GM23248 (cell line): ENCODE measurements at regions not wholly inside any gene's neighbourhood (a gene's known extent, or its start where the extent isn't known, plus 50 kb on each side); places are given as distances from the start of the nearest gene placed in this dataset.

Experiments used
- DNase-seq: peaks from one replicate; pipeline ENCODE4 v3.0.0-alpha.2; 2015
- H2AFZ ChIP-seq: fragments of 200-600 bp; sonication (generic); 2 replicates; pipeline ENCODE4 v1.6.1; 2016; ENCODE audit warnings: antibody characterized with exemption
- H3F3A ChIP-seq: fragments of 200-600 bp; sonication (generic); 2 replicates; pipeline ENCODE4 v1.6.1; 2016; ENCODE audit warnings: mild to moderate bottlenecking, antibody characterized with exemption, mixed run types; ENCODE audit not compliant: insufficient read depth
- H3K27ac ChIP-seq: fragments of 200-600 bp; sonication (generic); 2 replicates; pipeline ENCODE4 v1.5.1; 2016; ENCODE audit warnings: mild to moderate bottlenecking
- H3K27me3 ChIP-seq: fragments of 200-600 bp; sonication (generic); replicated peaks from 2 replicates; pipeline ENCODE4 v1.6.1; 2016; ENCODE audit warnings: mild to moderate bottlenecking; ENCODE audit not compliant: insufficient read depth
- H3K36me3 ChIP-seq: fragments of 200-600 bp; sonication (generic); 2 replicates; pipeline ENCODE4 v1.6.1; 2016; ENCODE audit warnings: low read depth, mild to moderate bottlenecking
- H3K4me1 ChIP-seq: fragments of 200-600 bp; sonication (generic); 2 replicates; pipeline ENCODE4 v1.6.1; 2016; ENCODE audit warnings: mild to moderate bottlenecking; ENCODE audit not compliant: insufficient read depth
- H3K4me2 ChIP-seq: fragments of 200-600 bp; sonication (generic); one replicate; pipeline ENCODE4 v1.6.1; 2016; ENCODE audit warnings: mild to moderate bottlenecking; ENCODE audit not compliant: unreplicated experiment
- H3K4me3 ChIP-seq: fragments of 200-600 bp; sonication (generic); 2 replicates; pipeline ENCODE4 v1.5.1; 2016; ENCODE audit warnings: mild to moderate bottlenecking
- H3K79me2 ChIP-seq: fragments of 200-600 bp; sonication (generic); 2 replicates; pipeline ENCODE4 v1.6.1; 2016; ENCODE audit warnings: mild to moderate bottlenecking; ENCODE audit not compliant: insufficient read depth
- H3K9ac ChIP-seq: fragments of 200-600 bp; sonication (generic); 2 replicates; pipeline ENCODE4 v1.6.1; 2016; ENCODE audit warnings: mild to moderate bottlenecking
- H3K9me2 ChIP-seq: fragments of 200-600 bp; sonication (generic); 2 replicates; pipeline ENCODE4 v1.6.1; 2016; ENCODE audit warnings: mixed run types, mild to moderate bottlenecking, moderate library complexity; ENCODE audit not compliant: insufficient read depth
- H3K9me3 ChIP-seq: fragments of 200-600 bp; sonication (generic); one replicate; pipeline ENCODE4 v1.6.1; 2017; ENCODE audit warnings: low read depth
- H4K20me1 ChIP-seq: fragments of 200-600 bp; sonication (generic); 2 replicates; pipeline ENCODE4 v1.6.0; 2016; ENCODE audit not compliant: insufficient read depth
- EZH2 ChIP-seq: fragments of 200-600 bp; sonication (generic); IDR thresholded peaks from 2 replicates; pipeline ENCODE4 v1.6.1; 2018; ENCODE audit warnings: antibody characterized with exemption, mild to moderate bottlenecking; ENCODE audit not compliant: insufficient read depth, poor library complexity, severe bottlenecking
- EZH2phosphoT487 ChIP-seq: fragments of 200-600 bp; sonication (generic); IDR thresholded peaks from 2 replicates; pipeline ENCODE4 v1.6.1; 2018; ENCODE audit warnings: antibody characterized with exemption, moderate library complexity, mild to moderate bottlenecking, low read depth; ENCODE audit not compliant: insufficient read depth
- WGBS, 2 experiments: methylation state at CpG; one replicate each; pipeline ENCODE4 v1.1.6; 2015 to 2017; ENCODE audit warnings: low lambda C conversion rate in 2 of 2, low coverage in 1 of 2; ENCODE audit errors: missing lambda C conversion rate in 2 of 2; 5-methylcytosine and 5-hydroxymethylcytosine counted together
- in situ Hi-C: fragments of 300-500 bp; cut with MboI; formaldehyde crosslinking; loops from 2 replicates; pipeline ENCODE4 v1.15.0; 2020

GRCh38 chr9:108083160-108083750 lies 593.7 kb upstream of the KLF4 start:
- Histone ChIP-seq H3K27me3 (no peaks in the 10 kb centered on the region), H3K4me1 (no peaks in the 10 kb centered on the region), H4K20me1 (no peaks in the 10 kb centered on the region), H3K9me2 (no peaks in the 10 kb centered on the region), H3K36me3 (no peaks in the 10 kb centered on the region), H3K9me3 (no peaks in the 10 kb centered on the region), H3K9ac (no peak overlapping the region), H3K79me2 (no peaks in the 10 kb centered on the region), H3K4me3 (no peak overlapping the region), H3K4me2 (no peak overlapping the region), H2AFZ (no peak overlapping the region), H3F3A (no peaks in the 10 kb centered on the region), H3K27ac (no peak overlapping the region)
- DNase-seq = no peak
- TF ChIP-seq EZH2phosphoT487 (no peak), EZH2 (no peak)
- in situ Hi-C loops = no loop called here
- WGBS, 2 experiments = 61 to 72% methylated on average over 6 of the region's 6 CpGs

GRCh38 chr9:108081112-108081511 lies 591.5 kb upstream of the KLF4 start:
- Histone ChIP-seq H3K4me3 (no peak overlapping the region), H3K27me3 (no peaks in the 10 kb centered on the region), H3K27ac (no peak overlapping the region), H3K4me1 (no peaks in the 10 kb centered on the region), H2AFZ (no peak overlapping the region), H3K9ac (no peak overlapping the region), H3K9me2 (no peaks in the 10 kb centered on the region), H3K36me3 (no peaks in the 10 kb centered on the region), H3K4me2 (no peak overlapping the region), H3F3A (no peaks in the 10 kb centered on the region), H4K20me1 (no peaks in the 10 kb centered on the region), H3K79me2 (no peaks in the 10 kb centered on the region), H3K9me3 (no peaks in the 10 kb centered on the region)
- TF ChIP-seq EZH2phosphoT487 (no peak), EZH2 (no peak)
- in situ Hi-C loops = no loop called here
- DNase-seq = no peak

DNA sequence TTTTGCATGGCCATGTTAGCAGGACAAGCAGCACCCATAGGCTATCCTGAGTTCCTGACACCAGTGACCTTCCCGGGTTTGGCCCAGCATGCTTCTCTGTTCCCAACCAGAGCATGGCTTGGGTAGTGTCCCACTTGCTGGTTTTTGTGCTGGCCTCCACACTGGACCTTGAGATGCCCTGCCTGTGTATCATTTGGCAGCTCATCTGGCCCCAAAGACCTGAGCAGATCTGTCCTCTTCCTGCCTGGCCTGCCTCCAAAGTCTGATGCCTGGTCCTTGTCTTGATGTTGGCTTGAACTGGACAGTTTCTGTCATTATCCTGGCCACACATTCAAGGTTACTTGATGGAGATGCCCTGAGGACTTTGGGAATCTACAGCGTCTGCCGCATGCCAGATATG lies 590.7 kb upstream of the KLF4 start:
- no peak overlapping the region for H2AFZ ChIP-seq
- H3K9ac ChIP-seq = no peak overlapping the region
- in situ Hi-C loops = no loop called here
- no peaks in the 10 kb centered on the region for H3K79me2 ChIP-seq
- 91% methylated on average over 3 of the region's 3 CpGs for WGBS, 2 experiments
- H3K9me3 ChIP-seq = no peaks in the 10 kb centered on the region
- no peaks in the 10 kb centered on the region for H3F3A ChIP-seq
- no peak overlapping the region for H3K4me3 ChIP-seq
- H4K20me1 ChIP-seq = no peaks in the 10 kb centered on the region
- H3K4me2 ChIP-seq = no peak overlapping the region
- no peak for TF ChIP-seq EZH2phosphoT487
- H3K36me3 ChIP-seq = no peaks in the 10 kb centered on the region
- H3K27ac ChIP-seq = no peak overlapping the region
- H3K27me3 ChIP-seq = no peaks in the 10 kb centered on the region
- H3K4me1 ChIP-seq = no peaks in the 10 kb centered on the region
- no peak for DNase-seq
- H3K9me2 ChIP-seq = no peaks in the 10 kb centered on the region

GRCh38 chr9:108078811-108079210 lies 589.2 kb upstream of the KLF4 start:
- no peak overlapping the region for H3K4me2 ChIP-seq
- no peaks in the 10 kb centered on the region for H3K4me1 ChIP-seq
- no peaks in the 10 kb centered on the region for H4K20me1 ChIP-seq
- WGBS, 2 experiments = 80 to 86% methylated on average over 2 of the region's 2 CpGs
- H3K9me2 ChIP-seq = no peaks in the 10 kb centered on the region
- no peak for TF ChIP-seq EZH2
- no peak for TF ChIP-seq EZH2phosphoT487
- no peak for DNase-seq
- in situ Hi-C loops = no loop called here
- H3K27me3 ChIP-seq = no peaks in the 10 kb centered on the region
- H2AFZ ChIP-seq = no peak overlapping the region
- no peaks in the 10 kb centered on the region for H3K9me3 ChIP-seq
- H3K4me3 ChIP-seq = no peak overlapping the region
- H3K36me3 ChIP-seq = no peaks in the 10 kb centered on the region
- no peaks in the 10 kb centered on the region for H3K79me2 ChIP-seq
- H3F3A ChIP-seq = no peaks in the 10 kb centered on the region
- H3K9ac ChIP-seq = no peak overlapping the region
- no peak overlapping the region for H3K27ac ChIP-seq

- Histone ChIP-seq H3K4me3 (no peak overlapping the region), H2AFZ (no peak overlapping the region), H3K27ac (no peak overlapping the region), H3K9ac (no peak overlapping the region), H3F3A (no peaks in the 10 kb centered on the region), H3K4me2 (no peak overlapping the region), H3K9me3 (no peaks in the 10 kb centered on the region), H3K9me2 (no peaks in the 10 kb centered on the region), H3K27me3 (no peaks in the 10 kb centered on the region), H3K36me3 (no peaks in the 10 kb centered on the region), H3K79me2 (no peaks in the 10 kb centered on the region), H4K20me1 (no peaks in the 10 kb centered on the region), H3K4me1 (no peaks in the 10 kb centered on the region)
- in situ Hi-C loops = no loop called here
- 76 to 77% methylated on average over 8 of the region's 8 CpGs for WGBS, 2 experiments
- DNase-seq = no peak
- TF ChIP-seq EZH2 (no peak), EZH2phosphoT487 (no peak)
Observed at GRCh38 chr9:108078375-108078774, 588.8 kb upstream of the KLF4 start.
